Lower leg skin (tissue), 4 donors: ENCODE measurements at regions not wholly inside any gene's neighbourhood (a gene's known extent, or its start where the extent isn't known, plus 50 kb on each side); places are given as distances from the start of the nearest gene placed in this dataset.

ENCODE experiments used
- DNase-seq, 2 donors: peaks; one replicate each; pipeline ENCODE4 v3.0.0-alpha.2; 2019; ENCODE audit warnings: low spot score in 2 of 2
- H3K4me3 ChIP-seq: fragments of 200-600 bp; sonication (generic); 2 replicates; pipeline ENCODE4 v1.5.1; 2017; ENCODE audit warnings: mild to moderate bottlenecking, low read depth; ENCODE audit not compliant: poor library complexity, severe bottlenecking
- POLR2A ChIP-seq, 2 donors: fragments of 450-650 bp; IDR thresholded peaks; one replicate each; pipeline ENCODE4 v1.6.1; 2016 to 2017; ENCODE audit warnings: antibody characterized with exemption in 2 of 2, mild to moderate bottlenecking in 1 of 2, moderate library complexity in 1 of 2
- WGBS, 2 donors: methylation state at CpG; one replicate each; pipeline ENCODE4 v1.1.5; 2018; 5-methylcytosine and 5-hydroxymethylcytosine counted together
- intact Hi-C: fragments of 100-400 bp; cut with DNase I; formaldehyde crosslinking; loops from one replicate; pipeline ENCODE4 v1.15.0; 2023; ENCODE audit warnings: low total_unique reads
- TF ChIP-seq, protein P1 (sequence below), 3 donors: fragments of 450-650 bp; IDR thresholded peaks; one replicate each; pipeline ENCODE4 v1.5.1; 2016; ENCODE audit warnings: antibody characterized with exemption in 3 of 3, mild to moderate bottlenecking in 3 of 3, moderate library complexity in 2 of 3

GRCh38 chr16:48999044-48999443, 282.6 kb downstream of the CBLN1 start:
- H3K4me3 ChIP-seq: no peak overlapping the region
- intact Hi-C loops: no loop called here
- 47% methylated on average over 6 of the region's 6 CpGs for WGBS, 2 donors
- no peak for DNase-seq
- TF ChIP-seq, protein P1, sequence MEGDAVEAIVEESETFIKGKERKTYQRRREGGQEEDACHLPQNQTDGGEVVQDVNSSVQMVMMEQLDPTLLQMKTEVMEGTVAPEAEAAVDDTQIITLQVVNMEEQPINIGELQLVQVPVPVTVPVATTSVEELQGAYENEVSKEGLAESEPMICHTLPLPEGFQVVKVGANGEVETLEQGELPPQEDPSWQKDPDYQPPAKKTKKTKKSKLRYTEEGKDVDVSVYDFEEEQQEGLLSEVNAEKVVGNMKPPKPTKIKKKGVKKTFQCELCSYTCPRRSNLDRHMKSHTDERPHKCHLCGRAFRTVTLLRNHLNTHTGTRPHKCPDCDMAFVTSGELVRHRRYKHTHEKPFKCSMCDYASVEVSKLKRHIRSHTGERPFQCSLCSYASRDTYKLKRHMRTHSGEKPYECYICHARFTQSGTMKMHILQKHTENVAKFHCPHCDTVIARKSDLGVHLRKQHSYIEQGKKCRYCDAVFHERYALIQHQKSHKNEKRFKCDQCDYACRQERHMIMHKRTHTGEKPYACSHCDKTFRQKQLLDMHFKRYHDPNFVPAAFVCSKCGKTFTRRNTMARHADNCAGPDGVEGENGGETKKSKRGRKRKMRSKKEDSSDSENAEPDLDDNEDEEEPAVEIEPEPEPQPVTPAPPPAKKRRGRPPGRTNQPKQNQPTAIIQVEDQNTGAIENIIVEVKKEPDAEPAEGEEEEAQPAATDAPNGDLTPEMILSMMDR (IDR thresholded peaks at IDR 0.05): no peak
- no peak for TF ChIP-seq POLR2A (IDR thresholded peaks at IDR 0.05)

GRCh38 chr16:48997946-48998345, 283.7 kb downstream of the CBLN1 start:
- intact Hi-C loops: no loop called here
- DNase-seq: peak in 1 of 2 donors; percentile 66
- no peak for TF ChIP-seq POLR2A (IDR thresholded peaks at IDR 0.05)
- TF ChIP-seq, protein P1 (IDR thresholded peaks at IDR 0.05): no peak
- H3K4me3 ChIP-seq: no peak overlapping the region
- 75 to 81% methylated on average over 3 of the region's 3 CpGs for WGBS, 2 donors

DNA sequence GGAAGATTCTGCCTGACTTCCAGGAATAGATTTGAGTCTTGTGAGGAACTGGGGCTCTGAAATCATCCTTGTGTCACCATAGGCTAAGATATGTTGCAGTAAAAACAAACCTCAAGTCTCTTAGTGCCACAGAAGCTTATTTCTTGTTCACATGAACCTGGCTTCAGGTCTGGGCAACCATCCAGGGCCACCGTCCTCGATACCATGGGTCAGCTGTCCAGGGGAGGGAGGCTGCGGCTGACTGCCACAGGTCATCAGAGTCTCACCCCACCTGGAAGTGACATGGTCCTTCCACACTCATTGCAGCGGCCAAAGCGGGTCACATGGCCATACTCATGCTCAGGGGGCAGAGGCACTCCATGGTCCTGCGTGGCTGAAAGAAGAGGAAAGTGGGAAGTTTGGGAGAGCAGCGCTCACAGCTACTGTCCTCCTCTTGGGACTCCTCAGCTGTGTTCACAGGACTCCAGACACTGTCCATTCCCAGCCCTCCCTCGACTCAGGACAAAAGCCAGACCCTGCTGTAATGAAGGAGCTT, 284.5 kb downstream of the CBLN1 start:
- TF ChIP-seq, protein P1 (IDR thresholded peaks at IDR 0.05): no peak
- no peak for TF ChIP-seq POLR2A (IDR thresholded peaks at IDR 0.05)
- 84 to 85% methylated on average over 8 of the region's 8 CpGs for WGBS, 2 donors
- intact Hi-C loops: no loop called here
- no peak overlapping the region for H3K4me3 ChIP-seq
- DNase-seq: peak in 1 of 2 donors; percentile 71

DNA sequence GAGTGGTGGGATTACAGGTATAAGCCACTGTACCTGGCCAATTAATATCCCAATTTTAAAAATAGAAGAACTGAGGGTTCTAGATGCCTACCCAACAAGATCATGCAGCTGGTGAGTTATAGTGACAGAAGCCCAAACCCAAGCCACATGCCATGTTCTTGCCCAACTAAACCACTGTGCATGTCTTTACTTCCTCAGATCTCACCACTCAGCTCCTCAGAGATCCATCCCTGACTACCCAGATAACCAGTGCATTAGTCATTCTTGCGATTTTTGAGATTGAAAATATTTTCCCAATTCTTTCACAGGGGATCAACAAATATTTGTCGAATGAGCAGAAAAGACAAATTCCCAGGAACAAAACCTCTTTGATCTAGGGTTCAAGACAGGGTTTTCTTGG, 303.1 kb downstream of the CBLN1 start:
- intact Hi-C loops: no loop called here
- TF ChIP-seq, protein P1 (IDR thresholded peaks at IDR 0.05): no peak
- no peak for TF ChIP-seq POLR2A (IDR thresholded peaks at IDR 0.05)
- H3K4me3 ChIP-seq: no peak overlapping the region
- no peak for DNase-seq
- 91% methylated on average over 2 of the region's 2 CpGs for WGBS, 2 donors

- peak in 1 of 2 donors; percentile 29 for DNase-seq
- intact Hi-C loops: no loop called here
- WGBS, 2 donors: 50 to 74% methylated on average over 4 of the region's 4 CpGs
- no peak overlapping the region for H3K4me3 ChIP-seq
- no peak for TF ChIP-seq POLR2A (IDR thresholded peaks at IDR 0.05)
- TF ChIP-seq, protein P1 (IDR thresholded peaks at IDR 0.05): no peak
These were observed 309.4 kb downstream of the CBLN1 start for GRCh38 chr16:48972236-48972635.

- intact Hi-C loops: no loop called here
- TF ChIP-seq POLR2A (IDR thresholded peaks at IDR 0.05): no peak
- TF ChIP-seq, protein P1 (IDR thresholded peaks at IDR 0.05): no peak
- no peak overlapping the region for H3K4me3 ChIP-seq
- peak in 1 of 2 donors; percentile 80 for DNase-seq
- WGBS, 2 donors: 45 to 57% methylated on average over 4 of the region's 4 CpGs
These were observed 310.0 kb downstream of the CBLN1 start for GRCh38 chr16:48971571-48972077.
